ENCODE measurements at regions not wholly inside any gene's neighbourhood (a gene's known extent, or its start where the extent isn't known, plus 50 kb on each side); places are given as distances from the start of the nearest gene placed in this dataset.

DNA sequence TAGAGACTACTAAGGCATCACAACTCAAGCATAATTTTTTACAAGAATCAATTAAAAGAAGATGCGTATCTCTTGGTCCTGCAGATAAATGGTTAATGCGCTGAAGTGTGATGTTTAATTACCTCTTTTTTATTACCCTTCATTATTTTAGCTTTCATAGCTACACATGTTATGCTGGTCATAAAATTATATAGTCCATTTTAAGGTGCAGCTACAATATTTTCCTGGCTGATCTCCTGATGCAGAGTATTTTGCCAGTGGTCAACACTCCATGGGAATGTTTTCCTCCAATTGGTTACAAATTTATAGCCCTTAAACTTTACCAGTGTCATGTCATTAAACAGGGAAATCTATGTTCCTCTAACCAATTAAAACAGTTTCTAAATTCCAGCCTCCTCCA, 1617.2 kb downstream of the PCDH7 start:
- intact Hi-C loops (cut with micrococcal nuclease), result no loop called here
- BruUV-seq (replicated peaks), result no TSS peak
- Histone ChIP-seq H3K27me3 (ENCODE audit: insufficient read depth, low read length) (no peaks in the 10 kb centered on the region), H3K9me2 (ENCODE audit: insufficient read depth) (0 out of 2 replicates have a peak, but pooled peaks cover 4% of the 10 kb centered on the region), H3K4me3 (replicated peaks in 1 of 2; ENCODE audit: low read depth in 1 of 2, low read length in 2 of 2) (no peak overlapping the region), H3K9ac (ENCODE audit: low read length) (no peak overlapping the region), H2AFZ (ENCODE audit: low read depth, low read length, poor library complexity, severe bottlenecking) (no peak overlapping the region), H3K4me2 (ENCODE audit: low read length) (no peak overlapping the region), H3K4me1 (ENCODE audit: control insufficient read depth in 1 of 2, insufficient read depth in 2 of 2, low read length in 2 of 2) (no peaks in the 10 kb centered on the region), H3K36me3 (ENCODE audit: control insufficient read depth in 1 of 2, insufficient read depth in 2 of 2, low read length in 2 of 2) (no peaks in the 10 kb centered on the region), H3K9me3 (ENCODE audit: control insufficient read depth in 1 of 2, insufficient read depth in 1 of 2, low read depth in 1 of 2, low read length in 2 of 2) (no peaks in the 10 kb centered on the region), H3K27ac (ENCODE audit: low read depth, low read length) (no peak overlapping the region), H3K79me2 (ENCODE audit: insufficient read depth, low read length) (no peaks in the 10 kb centered on the region), H4K20me1 (ENCODE audit: insufficient read depth) (no peaks in the 10 kb centered on the region)
- no peak for DNase-seq (ENCODE audit: low read depth, low spot score)
- TF ChIP-seq SRF (IDR thresholded peaks at IDR 0.05; ENCODE audit: low read depth) (no peak), RAD21 (IDR thresholded peaks at IDR 0.05; ENCODE audit: low read depth) (no peak), EZH2 (IDR thresholded peaks at IDR 0.05) (no peak), JUND (IDR thresholded peaks at IDR 0.05) (no peak), TCF7L2 (IDR thresholded peaks at IDR 0.05; ENCODE audit: borderline replicate concordance, extremely low read depth, insufficient read depth, insufficient read length) (no peak), POLR2AphosphoS5 (IDR thresholded peaks at IDR 0.05; ENCODE audit: low read depth, low read length) (no peak), CBX3 (IDR thresholded peaks at IDR 0.05; ENCODE audit: low read depth) (no peak)
- TF ChIP-seq, protein P1, sequence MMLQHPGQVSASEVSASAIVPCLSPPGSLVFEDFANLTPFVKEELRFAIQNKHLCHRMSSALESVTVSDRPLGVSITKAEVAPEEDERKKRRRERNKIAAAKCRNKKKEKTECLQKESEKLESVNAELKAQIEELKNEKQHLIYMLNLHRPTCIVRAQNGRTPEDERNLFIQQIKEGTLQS (IDR thresholded peaks at IDR 0.05), result no peak
- TF ChIP-seq, protein P2, sequence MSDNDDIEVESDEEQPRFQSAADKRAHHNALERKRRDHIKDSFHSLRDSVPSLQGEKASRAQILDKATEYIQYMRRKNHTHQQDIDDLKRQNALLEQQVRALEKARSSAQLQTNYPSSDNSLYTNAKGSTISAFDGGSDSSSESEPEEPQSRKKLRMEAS (IDR thresholded peaks at IDR 0.05), result no peak
- TF ChIP-seq, protein P3, sequence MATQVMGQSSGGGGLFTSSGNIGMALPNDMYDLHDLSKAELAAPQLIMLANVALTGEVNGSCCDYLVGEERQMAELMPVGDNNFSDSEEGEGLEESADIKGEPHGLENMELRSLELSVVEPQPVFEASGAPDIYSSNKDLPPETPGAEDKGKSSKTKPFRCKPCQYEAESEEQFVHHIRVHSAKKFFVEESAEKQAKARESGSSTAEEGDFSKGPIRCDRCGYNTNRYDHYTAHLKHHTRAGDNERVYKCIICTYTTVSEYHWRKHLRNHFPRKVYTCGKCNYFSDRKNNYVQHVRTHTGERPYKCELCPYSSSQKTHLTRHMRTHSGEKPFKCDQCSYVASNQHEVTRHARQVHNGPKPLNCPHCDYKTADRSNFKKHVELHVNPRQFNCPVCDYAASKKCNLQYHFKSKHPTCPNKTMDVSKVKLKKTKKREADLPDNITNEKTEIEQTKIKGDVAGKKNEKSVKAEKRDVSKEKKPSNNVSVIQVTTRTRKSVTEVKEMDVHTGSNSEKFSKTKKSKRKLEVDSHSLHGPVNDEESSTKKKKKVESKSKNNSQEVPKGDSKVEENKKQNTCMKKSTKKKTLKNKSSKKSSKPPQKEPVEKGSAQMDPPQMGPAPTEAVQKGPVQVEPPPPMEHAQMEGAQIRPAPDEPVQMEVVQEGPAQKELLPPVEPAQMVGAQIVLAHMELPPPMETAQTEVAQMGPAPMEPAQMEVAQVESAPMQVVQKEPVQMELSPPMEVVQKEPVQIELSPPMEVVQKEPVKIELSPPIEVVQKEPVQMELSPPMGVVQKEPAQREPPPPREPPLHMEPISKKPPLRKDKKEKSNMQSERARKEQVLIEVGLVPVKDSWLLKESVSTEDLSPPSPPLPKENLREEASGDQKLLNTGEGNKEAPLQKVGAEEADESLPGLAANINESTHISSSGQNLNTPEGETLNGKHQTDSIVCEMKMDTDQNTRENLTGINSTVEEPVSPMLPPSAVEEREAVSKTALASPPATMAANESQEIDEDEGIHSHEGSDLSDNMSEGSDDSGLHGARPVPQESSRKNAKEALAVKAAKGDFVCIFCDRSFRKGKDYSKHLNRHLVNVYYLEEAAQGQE (IDR thresholded peaks at IDR 0.05; ENCODE audit: low read depth), result no peak
- TF ChIP-seq, protein P4, sequence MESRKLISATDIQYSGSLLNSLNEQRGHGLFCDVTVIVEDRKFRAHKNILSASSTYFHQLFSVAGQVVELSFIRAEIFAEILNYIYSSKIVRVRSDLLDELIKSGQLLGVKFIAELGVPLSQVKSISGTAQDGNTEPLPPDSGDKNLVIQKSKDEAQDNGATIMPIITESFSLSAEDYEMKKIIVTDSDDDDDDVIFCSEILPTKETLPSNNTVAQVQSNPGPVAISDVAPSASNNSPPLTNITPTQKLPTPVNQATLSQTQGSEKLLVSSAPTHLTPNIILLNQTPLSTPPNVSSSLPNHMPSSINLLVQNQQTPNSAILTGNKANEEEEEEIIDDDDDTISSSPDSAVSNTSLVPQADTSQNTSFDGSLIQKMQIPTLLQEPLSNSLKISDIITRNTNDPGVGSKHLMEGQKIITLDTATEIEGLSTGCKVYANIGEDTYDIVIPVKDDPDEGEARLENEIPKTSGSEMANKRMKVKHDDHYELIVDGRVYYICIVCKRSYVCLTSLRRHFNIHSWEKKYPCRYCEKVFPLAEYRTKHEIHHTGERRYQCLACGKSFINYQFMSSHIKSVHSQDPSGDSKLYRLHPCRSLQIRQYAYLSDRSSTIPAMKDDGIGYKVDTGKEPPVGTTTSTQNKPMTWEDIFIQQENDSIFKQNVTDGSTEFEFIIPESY (IDR thresholded peaks at IDR 0.05; ENCODE audit: extremely low read depth, insufficient replicate concordance, low read length), result no peak
- ChIA-PET POLR2A (no interaction called here), RAD21 (ENCODE audit: low non-redundant PET in 1 of 2, low total read pairs in 2 of 2, uncharacterized antibody in 2 of 2, unreplicated experiment in 2 of 2) (no interaction called here), CTCF (no interaction called here)
- ATAC-seq, result no peak

All from HCT116 (cell line).